IMR-90 (cell line): ENCODE measurements at regions not wholly inside any gene's neighbourhood (a gene's known extent, or its start where the extent isn't known, plus 50 kb on each side); places are given as distances from the start of the nearest gene placed in this dataset.

ENCODE experiments used
- ATAC-seq: fragments of 200-7000 bp; cut with Tn5 transposase; 2 replicates; pipeline ENCODE4 v1.9.1; 2020; ENCODE audit warnings: low read depth, mild to moderate bottlenecking, moderate library complexity
- BruUV-seq: library from RNA; stranded (reverse); fragments of 400-500 nt; replicated peaks from 2 replicates; lab custom pipeline; 2021; lab: Mats Ljungman, UMichigan
- CTCF ChIA-PET: fragments of 300-600 bp; formaldehyde crosslinking; extraction: SDS; loops from one replicate; lab custom pipeline; 2021; ENCODE audit warnings: antibody characterized with exemption; lab: Yijun Ruan, JAX
- POLR2A ChIA-PET: fragments of 300-600 bp; sonication (Branson Sonifier 250); formaldehyde crosslinking; loops from one replicate; lab custom pipeline; 2022; ENCODE audit warnings: antibody characterized with exemption; ENCODE audit not compliant: unreplicated experiment; lab: Charles Lee
- DNase-seq: peaks from one replicate; pipeline ENCODE4 v3.0.0; 2013
- H2AFZ ChIP-seq: replicated peaks from 2 replicates; pipeline ENCODE3; 2013; ENCODE audit warnings: low read length, mild to moderate bottlenecking; ENCODE audit not compliant: poor library complexity
- H2AK5ac ChIP-seq: 2 replicates; pipeline ENCODE4 v1.6.1; 2013; ENCODE audit warnings: low read depth, low read length, inconsistent platforms
- H2AK9ac ChIP-seq: replicated peaks from 2 replicates; pipeline ENCODE3; 2013; ENCODE audit warnings: mild to moderate bottlenecking, low read depth, low read length, moderate library complexity; ENCODE audit not compliant: poor library complexity
- H2BK120ac ChIP-seq: 2 replicates; pipeline ENCODE4 v1.6.1; 2013; ENCODE audit warnings: low read depth, low read length, inconsistent platforms
- H2BK15ac ChIP-seq: 3 replicates; pipeline ENCODE4 v1.6.1; 2013; ENCODE audit warnings: low read depth, low read length, inconsistent platforms
- H2BK20ac ChIP-seq: 2 replicates; pipeline ENCODE4 v1.6.1; 2013; ENCODE audit warnings: low read depth, mild to moderate bottlenecking, inconsistent platforms, low read length, moderate library complexity
- H2BK5ac ChIP-seq: 2 replicates; pipeline ENCODE4 v1.6.1; 2013; ENCODE audit warnings: mild to moderate bottlenecking, low read depth, low read length, inconsistent platforms; ENCODE audit not compliant: poor library complexity, severe bottlenecking
- H3K14ac ChIP-seq: replicated peaks from 2 replicates; pipeline ENCODE4 v1.6.1; 2013; ENCODE audit warnings: low read depth, low read length, inconsistent platforms
- H3K18ac ChIP-seq: 2 replicates; pipeline ENCODE4 v1.6.1; 2013; ENCODE audit warnings: low read depth, low read length, control low read depth
- H3K23ac ChIP-seq: 2 replicates; pipeline ENCODE4 v1.6.1; 2013; ENCODE audit warnings: low read depth, low read length, inconsistent platforms
- H3K27ac ChIP-seq: 2 replicates; pipeline ENCODE4 v1.5.1; 2013; ENCODE audit warnings: mild to moderate bottlenecking, control low read depth, low read length; ENCODE audit not compliant: insufficient read depth
- H3K27me3 ChIP-seq: 2 replicates; pipeline ENCODE4 v1.6.1; 2013; ENCODE audit warnings: low read length; ENCODE audit not compliant: control insufficient read depth, insufficient read depth
- H3K36me3 ChIP-seq: 2 replicates; pipeline ENCODE4 v1.6.1; 2013; ENCODE audit warnings: low read length, mixed read lengths; ENCODE audit not compliant: control insufficient read depth, insufficient read depth
- H3K4ac ChIP-seq: 2 replicates; pipeline ENCODE4 v1.6.1; 2013; ENCODE audit warnings: low read depth, low read length, inconsistent platforms
- H3K4me1 ChIP-seq: 2 replicates; pipeline ENCODE4 v1.6.1; 2013; ENCODE audit warnings: low read length, mixed read lengths; ENCODE audit not compliant: control insufficient read depth, insufficient read depth
- H3K4me2 ChIP-seq: 2 replicates; pipeline ENCODE4 v1.6.1; 2013; ENCODE audit warnings: low read depth, mild to moderate bottlenecking, control low read depth, low read length, moderate library complexity
- H3K4me3 ChIP-seq: 2 replicates; pipeline ENCODE4 v1.5.1; 2013; ENCODE audit warnings: low read depth, mild to moderate bottlenecking, control low read depth, low read length, moderate library complexity; ENCODE audit not compliant: insufficient read depth
- H3K56ac ChIP-seq: 2 replicates; pipeline ENCODE4 v1.6.1; 2013; ENCODE audit warnings: low read length, inconsistent platforms; ENCODE audit not compliant: insufficient read depth; ENCODE audit errors: extremely low read depth
- H3K79me1 ChIP-seq, 2 experiments: 2 replicates each; pipeline ENCODE4 v1.6.1; 2013; ENCODE audit warnings: low read length in 2 of 2, inconsistent platforms in 1 of 2, low read depth in 1 of 2
- H3K9ac ChIP-seq: 2 replicates; pipeline ENCODE4 v1.6.1; 2013; ENCODE audit warnings: low read depth, low read length, control low read depth
- H3K9me1 ChIP-seq: 2 replicates; pipeline ENCODE4 v1.6.1; 2013; ENCODE audit warnings: low read length, inconsistent platforms; ENCODE audit not compliant: insufficient read depth
- H3K9me3 ChIP-seq: 2 replicates; pipeline ENCODE4 v1.6.1; 2013; ENCODE audit warnings: low read length; ENCODE audit not compliant: control insufficient read depth, insufficient read depth
- H4K20me1 ChIP-seq: 2 replicates; pipeline ENCODE4 v1.6.1; 2013; ENCODE audit warnings: low read length, inconsistent platforms; ENCODE audit not compliant: insufficient read depth
- H4K5ac ChIP-seq: 2 replicates; pipeline ENCODE4 v1.6.1; 2013; ENCODE audit warnings: mild to moderate bottlenecking, low read depth, low read length, control low read depth
- H4K8ac ChIP-seq, 2 experiments: 2 replicates each; pipeline ENCODE4 v1.6.1; 2013; ENCODE audit warnings: low read depth in 2 of 2, low read length in 2 of 2, control low read depth in 1 of 2, inconsistent platforms in 1 of 2
- H4K91ac ChIP-seq: 2 replicates; pipeline ENCODE4 v1.6.1; 2013; ENCODE audit warnings: low read depth, low read length, inconsistent platforms; ENCODE audit not compliant: insufficient read depth
- BHLHE40 ChIP-seq: fragments of 150-350 bp; IDR thresholded peaks from 2 replicates; pipeline ENCODE4 v1.6.1; 2016; ENCODE audit warnings: mild to moderate bottlenecking, low read depth, low read length
- CHD1 ChIP-seq: IDR thresholded peaks from 2 replicates; pipeline ENCODE4 v1.6.1; 2012; ENCODE audit warnings: low read depth, low read length, improper control_type of control experiment
- FOS ChIP-seq: fragments of 150-350 bp; IDR thresholded peaks from 2 replicates; pipeline ENCODE4 v1.6.1; 2016; ENCODE audit warnings: low read depth, low read length
- NFE2L2 ChIP-seq: fragments of 150-350 bp; IDR thresholded peaks from 2 replicates; pipeline ENCODE4 v1.6.1; 2016; ENCODE audit warnings: low read depth, mild to moderate bottlenecking, low read length
- RAD21 ChIP-seq: IDR thresholded peaks from 2 replicates; pipeline ENCODE4 v1.6.1; 2012; ENCODE audit warnings: low read length, improper control_type of control experiment
- RCOR1 ChIP-seq: IDR thresholded peaks from 2 replicates; pipeline ENCODE4 v1.6.1; 2012; ENCODE audit warnings: mild to moderate bottlenecking, low read length, improper control_type of control experiment; ENCODE audit not compliant: insufficient replicate concordance
- WGBS, 2 experiments: methylation state at CpG; one replicate each; pipeline versions ENCODE4 v1.1.5 to v1.1.7; 2013; ENCODE audit warnings: missing lambda C conversion rate in 2 of 2; ENCODE audit not compliant: insufficient read length in 1 of 2; ENCODE audit errors: extremely low coverage in 2 of 2; 5-methylcytosine and 5-hydroxymethylcytosine counted together
- dilution Hi-C: fragments of 300-500 bp; cut with HindIII; formaldehyde crosslinking; loops from one replicate; pipeline ENCODE4 v1.14.3; 2018; ENCODE audit warnings: low sequenced_read_pairs; ENCODE audit not compliant: unreplicated experiment
- in situ Hi-C: fragments of 300-500 bp; cut with MboI; formaldehyde crosslinking; loops from 3 replicates; pipeline ENCODE4 v1.14.3; 2019; ENCODE audit warnings: low sequenced_read_pairs, inconsistent platforms, mixed read lengths
- intact Hi-C: fragments of 100-400 bp; cut with micrococcal nuclease; formaldehyde crosslinking; loops from 2 replicates; pipeline ENCODE4 v1.10.0; 2022

DNA sequence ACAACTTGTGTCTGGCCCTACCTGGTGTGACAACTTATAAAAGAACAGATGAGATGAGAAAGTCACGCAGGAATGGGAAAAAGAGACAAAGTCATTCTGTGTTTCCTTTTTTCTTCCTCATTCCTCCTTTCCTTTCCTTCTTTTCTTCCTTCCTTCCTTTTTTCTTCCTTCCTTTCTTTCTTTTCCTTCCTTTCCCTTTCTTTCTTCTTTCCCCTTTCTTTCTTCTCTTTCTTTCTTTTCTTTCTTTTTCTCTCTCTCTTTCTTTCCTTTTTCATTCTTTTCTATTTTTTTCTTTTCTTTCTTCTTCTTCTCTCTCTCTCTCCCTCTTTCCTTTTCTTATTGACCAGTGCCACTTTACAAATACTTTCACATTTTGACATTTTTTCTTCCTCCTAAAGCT, 239.7 kb downstream of the ATG4C start:
- ChIA-PET POLR2A (no interaction called here), CTCF (no interaction called here)
- no peaks in the 10 kb centered on the region for H3K4me1 ChIP-seq
- no peaks in the 10 kb centered on the region for H3K27me3 ChIP-seq
- H2AK9ac ChIP-seq, result no peak overlapping the region
- H3K27ac ChIP-seq, result no peak overlapping the region
- no TSS peak for BruUV-seq
- ATAC-seq (no peak), DNase-seq (no peak)
- H4K5ac ChIP-seq, result no peak overlapping the region
- H3K9me1 ChIP-seq, result no peaks in the 10 kb centered on the region
- H3K56ac ChIP-seq, result no peak overlapping the region
- no peaks in the 10 kb centered on the region for H3K9me3 ChIP-seq
- in situ Hi-C loops, result no loop called here
- no peak overlapping the region for H2AK5ac ChIP-seq
- H2BK120ac ChIP-seq, result no peak overlapping the region
- dilution Hi-C loops, result no loop called here
- H2BK5ac ChIP-seq, result no peak overlapping the region
- H4K8ac ChIP-seq, result no peak overlapping the region
- no peak overlapping the region for H3K4me3 ChIP-seq
- TF ChIP-seq BHLHE40 (no peak), FOS (no peak), CHD1 (no peak), NFE2L2 (no peak), RAD21 (no peak), RCOR1 (no peak)
- H2AFZ ChIP-seq, result no peak overlapping the region
- no peak overlapping the region for H3K4me2 ChIP-seq
- H3K79me1 ChIP-seq, result no peaks in the 10 kb centered on the region
- H4K91ac ChIP-seq, result no peak overlapping the region
- H3K36me3 ChIP-seq, result no peaks in the 10 kb centered on the region
- no CpG with 5 or more reads among the region's 1 CpG for WGBS, 2 experiments
- no peak overlapping the region for H2BK20ac ChIP-seq
- no peak overlapping the region for H3K14ac ChIP-seq
- no peak overlapping the region for H2BK15ac ChIP-seq
- no peak overlapping the region for H3K4ac ChIP-seq
- no peak overlapping the region for H3K18ac ChIP-seq
- no peak overlapping the region for H3K9ac ChIP-seq
- H3K23ac ChIP-seq, result no peak overlapping the region
- no peaks in the 10 kb centered on the region for H4K20me1 ChIP-seq
- intact Hi-C loops, result no loop called here
